H1 (cell line): ENCODE measurements at regions not wholly inside any gene's neighbourhood (a gene's known extent, or its start where the extent isn't known, plus 50 kb on each side); places are given as distances from the start of the nearest gene placed in this dataset.

Experiments
- CTCF ChIA-PET: fragments of 300-600 bp; sonication (Branson Sonifier 250); formaldehyde crosslinking; loops from one replicate; lab custom pipeline; 2021; ENCODE audit not compliant: partially characterized antibody; lab: Charles Lee
- POLR2A ChIA-PET: fragments of 300-600 bp; sonication (Branson Sonifier 250); formaldehyde crosslinking; loops from one replicate; lab custom pipeline; 2021; ENCODE audit warnings: inconsistent platforms; ENCODE audit not compliant: partially characterized antibody; lab: Charles Lee
- DNase-seq, 2 experiments: peaks; one replicate each; pipeline versions ENCODE4 v3.0.0 to v3.0.0-alpha.2; 2010 to 2022; ENCODE audit warnings: low spot score in 2 of 2, low read depth in 1 of 2, mixed read lengths in 1 of 2
- FAIRE-seq: peaks from 2 replicates; lab custom pipeline; 2011; peaks lifted over from hg19 to GRCh38; lab: Jason Lieb, UNC
- H2AFZ ChIP-seq: 2 replicates; pipeline ENCODE4 v1.8.1; 2012; ENCODE audit warnings: low read length, inconsistent platforms
- H2AK5ac ChIP-seq: 2 replicates; pipeline ENCODE4 v1.6.1; 2013; ENCODE audit warnings: low read depth, low read length
- H2BK120ac ChIP-seq: replicated peaks from 2 replicates; pipeline ENCODE3; 2013; ENCODE audit warnings: low read depth, low read length, inconsistent platforms
- H2BK12ac ChIP-seq: 2 replicates; pipeline ENCODE4 v1.6.1; 2013; ENCODE audit warnings: low read depth, low read length
- H2BK15ac ChIP-seq: 2 replicates; pipeline ENCODE4 v1.6.1; 2013; ENCODE audit warnings: low read length
- H2BK20ac ChIP-seq: 2 replicates; pipeline ENCODE4 v1.6.1; 2013; ENCODE audit warnings: low read length
- H2BK5ac ChIP-seq: 2 replicates; pipeline ENCODE4 v1.6.1; 2013; ENCODE audit warnings: low read depth, low read length
- H3K14ac ChIP-seq: 2 replicates; pipeline ENCODE4 v1.6.1; 2013; ENCODE audit warnings: inconsistent platforms; ENCODE audit not compliant: insufficient read length
- H3K18ac ChIP-seq: 2 replicates; pipeline ENCODE4 v1.6.1; 2013; ENCODE audit warnings: low read length; ENCODE audit errors: extremely low read depth
- H3K23ac ChIP-seq: 2 replicates; pipeline ENCODE4 v1.6.1; 2013; ENCODE audit warnings: inconsistent platforms; ENCODE audit not compliant: insufficient read length
- H3K23me2 ChIP-seq: 2 replicates; pipeline ENCODE4 v1.6.1; 2013; ENCODE audit warnings: low read depth, low read length
- H3K27ac ChIP-seq: 2 replicates; pipeline ENCODE4 v1.6.1; 2011; ENCODE audit warnings: low read depth, low read length, inconsistent platforms
- H3K27me3 ChIP-seq, 4 experiments: replicated peaks in 1 of 4; 1 replicate in 1 of 4; 2 replicates in 3 of 4; pipeline versions ENCODE4 v1.6.1 to v1.8.1; 2011 to 2013; ENCODE audit warnings: low read length in 3 of 4, mild to moderate bottlenecking in 3 of 4, inconsistent platforms in 2 of 4, mixed read lengths in 2 of 4, moderate library complexity in 1 of 4; ENCODE audit not compliant: control insufficient read depth in 3 of 4, insufficient read depth in 3 of 4; ENCODE audit errors: extremely low read depth in 1 of 4
- H3K36me3 ChIP-seq, 4 experiments: 2 replicates each; pipeline versions ENCODE4 v1.6.1 to v1.8.1; 2011 to 2013; ENCODE audit warnings: mild to moderate bottlenecking in 4 of 4, low read length in 3 of 4, moderate library complexity in 2 of 4, control low read depth in 1 of 4, inconsistent platforms in 1 of 4; ENCODE audit not compliant: insufficient read depth in 4 of 4, control insufficient read depth in 2 of 4
- H3K4ac ChIP-seq: replicated peaks from 2 replicates; pipeline ENCODE3; 2013; ENCODE audit warnings: low read length, low read depth, mixed read lengths, inconsistent platforms; ENCODE audit not compliant: insufficient read length
- H3K4me1 ChIP-seq, 4 experiments: replicated peaks in 1 of 4; 1 replicate in 1 of 4; 2 replicates in 3 of 4; pipeline versions ENCODE4 v1.6.1 to v1.8.1; 2011 to 2013; ENCODE audit warnings: low read length in 3 of 4, inconsistent platforms in 2 of 4, mixed read lengths in 1 of 4; ENCODE audit not compliant: insufficient read depth in 4 of 4, control insufficient read depth in 3 of 4
- H3K4me2 ChIP-seq, 2 experiments: 2 replicates each; pipeline versions ENCODE4 v1.6.1 to v1.8.1; 2011 to 2013; ENCODE audit warnings: low read depth in 2 of 2, low read length in 2 of 2, control low read depth in 1 of 2, inconsistent platforms in 1 of 2, mild to moderate bottlenecking in 1 of 2; ENCODE audit not compliant: insufficient read depth in 1 of 2
- H3K4me3 ChIP-seq, 4 experiments: fragments of 200-600, 300-600 bp in 1 of 4; sonication (generic), shearing (Covaris generic), sonication (Bioruptor Twin) in 1 of 4; 2 replicates each; pipeline versions ENCODE4 v1.5.1 to v1.8.1; 2011 to 2016; ENCODE audit warnings: low read length in 4 of 4, low read depth in 3 of 4, control low read depth in 2 of 4, inconsistent platforms in 2 of 4, mild to moderate bottlenecking in 2 of 4, mixed read lengths in 1 of 4, moderate library complexity in 1 of 4; ENCODE audit not compliant: insufficient read depth in 2 of 4; ENCODE audit errors: extremely low read depth in 1 of 4
- H3K56ac ChIP-seq: replicated peaks from 2 replicates; pipeline ENCODE3; 2013; ENCODE audit warnings: low read depth, mild to moderate bottlenecking, mixed read lengths, low read length, inconsistent platforms; ENCODE audit not compliant: insufficient read length
- H3K79me1 ChIP-seq: 2 replicates; pipeline ENCODE4 v1.6.1; 2013; ENCODE audit warnings: low read depth, low read length, control low read depth
- H3K79me2 ChIP-seq, 2 experiments: 2 replicates each; pipeline versions ENCODE4 v1.6.1 to v1.8.1; 2012 to 2013; ENCODE audit warnings: low read length in 2 of 2, mild to moderate bottlenecking in 2 of 2, inconsistent platforms in 1 of 2; ENCODE audit not compliant: insufficient read depth in 2 of 2, control insufficient read depth in 1 of 2
- H3K9ac ChIP-seq, 4 experiments: replicated peaks in 1 of 4; 1 replicate in 1 of 4; 2 replicates in 3 of 4; pipeline versions ENCODE4 v1.6.1 to v1.8.1; 2011 to 2013; ENCODE audit warnings: low read depth in 3 of 4, low read length in 3 of 4, control low read depth in 2 of 4, mild to moderate bottlenecking in 2 of 4, moderate library complexity in 2 of 4, inconsistent platforms in 1 of 4; ENCODE audit errors: extremely low read depth in 1 of 4
- H3K9me3 ChIP-seq, 2 experiments: 2 replicates each; pipeline versions ENCODE4 v1.6.1 to v1.8.1; 2012 to 2013; ENCODE audit warnings: mild to moderate bottlenecking in 2 of 2, moderate library complexity in 2 of 2, control low read depth in 1 of 2, inconsistent platforms in 1 of 2, low read depth in 1 of 2, low read length in 1 of 2, mixed read lengths in 1 of 2; ENCODE audit not compliant: insufficient read depth in 2 of 2
- H4K20me1 ChIP-seq, 2 experiments: replicated peaks in 1 of 2; 2 replicates each; pipeline versions ENCODE3 to v1.8.1; 2011 to 2013; ENCODE audit warnings: inconsistent platforms in 2 of 2, low read length in 2 of 2, mild to moderate bottlenecking in 1 of 2; ENCODE audit not compliant: insufficient read depth in 2 of 2, control insufficient read depth in 1 of 2
- H4K5ac ChIP-seq: 2 replicates; pipeline ENCODE4 v1.6.1; 2013; ENCODE audit warnings: low read length, low read depth, mixed read lengths, inconsistent platforms; ENCODE audit not compliant: insufficient read length
- H4K8ac ChIP-seq: 2 replicates; pipeline ENCODE4 v1.8.0; 2013; ENCODE audit warnings: mild to moderate bottlenecking, moderate library complexity, low read length, inconsistent platforms; ENCODE audit not compliant: insufficient read depth; ENCODE audit errors: extremely low read depth
- H4K91ac ChIP-seq: replicated peaks from 2 replicates; pipeline ENCODE3; 2013; ENCODE audit warnings: low read length, mixed read lengths, inconsistent platforms; ENCODE audit not compliant: insufficient read length
- MAFK ChIP-seq: IDR thresholded peaks from 2 replicates; pipeline ENCODE4 v1.6.1; 2012; ENCODE audit warnings: low read depth, mild to moderate bottlenecking, improper control_type of control experiment, low read length
- TAF7 ChIP-seq: optimal IDR thresholded peaks from 2 replicates; pipeline ENCODE3; 2011; ENCODE audit warnings: low read depth, mild to moderate bottlenecking, inconsistent platforms, low read length, moderate library complexity, borderline replicate concordance
- WGBS, 2 experiments: shearing (Covaris generic) in 1 of 2; methylation state at CpG; one replicate each; pipeline versions ENCODE4 v1.1.6 to v1.1.7; 2013 to 2015; ENCODE audit warnings: low lambda C conversion rate in 2 of 2, mixed read lengths in 2 of 2, inconsistent platforms in 1 of 2, low coverage in 1 of 2, missing lambda C conversion rate in 1 of 2; ENCODE audit not compliant: insufficient replicate concordance in 2 of 2, insufficient coverage in 1 of 2, insufficient read length in 1 of 2; ENCODE audit errors: extremely low coverage in 1 of 2, missing lambda C conversion rate in 1 of 2; 5-methylcytosine and 5-hydroxymethylcytosine counted together

DNA sequence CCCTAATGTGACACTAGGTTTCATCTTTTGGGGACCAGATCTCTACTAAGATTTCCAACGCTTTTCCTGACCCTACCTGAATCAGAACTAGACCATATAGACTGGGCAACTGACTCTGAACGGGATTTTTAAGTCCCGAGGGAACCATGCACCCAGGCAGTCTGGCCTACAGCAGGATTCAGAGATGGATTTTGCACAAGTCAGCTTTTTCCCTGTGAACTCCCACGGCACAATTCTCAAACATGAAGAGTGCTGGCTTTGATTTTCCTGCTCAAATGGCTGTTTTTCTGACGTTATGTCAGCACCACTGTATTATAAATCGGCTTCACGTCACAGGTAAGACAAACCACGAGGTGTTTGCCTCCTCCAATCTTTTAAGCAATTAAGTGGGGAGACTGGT, 409.1 kb downstream of the TCERG1L start:
- Histone ChIP-seq H2AK5ac (no peak overlapping the region), H2BK12ac (no peak overlapping the region), H4K20me1 (no peaks in the 10 kb centered on the region), H2BK120ac (no peak overlapping the region), H3K27me3 (no peaks in the 10 kb centered on the region), H3K14ac (no peak overlapping the region), H3K79me2 (no peaks in the 10 kb centered on the region), H3K23me2 (no peaks in the 10 kb centered on the region), H3K4ac (no peak overlapping the region), H4K91ac (no peak overlapping the region), H2BK15ac (no peak overlapping the region), H4K5ac (no peak overlapping the region), H4K8ac (no peak overlapping the region), H3K4me2 (no peak overlapping the region), H3K18ac (no peak overlapping the region), H3K23ac (no peak overlapping the region), H3K4me3 (no peak overlapping the region), H3K79me1 (no peaks in the 10 kb centered on the region), H3K4me1 (no peaks in the 10 kb centered on the region), H3K9ac (no peak overlapping the region), H3K36me3 (no peaks in the 10 kb centered on the region), H2BK5ac (no peak overlapping the region), H3K27ac (no peak overlapping the region), H2AFZ (no peak overlapping the region), H3K56ac (no peak overlapping the region), H2BK20ac (no peak overlapping the region), H3K9me3 (no peaks in the 10 kb centered on the region)
- WGBS, 2 experiments = 96% methylated on average over 8 of the region's 8 CpGs; no CpG with 5 or more reads in 1 of the 2 experiments
- FAIRE-seq (no peak), DNase-seq (no peak)
- CTCF ChIA-PET = interaction anchor here (1.3 kb wide), 1 partner anchor 191 kb away, joined by 3 read pairs; no protein-coding TSS in a partner anchor
- POLR2A ChIA-PET = no interaction called here
- TF ChIP-seq TAF7 (no peak), MAFK (no peak)
